RCC 7860 (cell line): ENCODE measurements at regions not wholly inside any gene's neighbourhood (a gene's known extent, or its start where the extent isn't known, plus 50 kb on each side); places are given as distances from the start of the nearest gene placed in this dataset.
"Not testable (repeated sequence)": the region's sequence is repeated elsewhere in the genome, so short reads cannot be mapped to it uniquely, and the experiment has no call there.

Source experiments
- DNase-seq: peaks from one replicate; pipeline ENCODE4 v3.0.0-alpha.2; 2015; ENCODE audit warnings: low spot score
- FAIRE-seq: peaks from 2 replicates; lab custom pipeline; 2012; peaks lifted over from hg19 to GRCh38; lab: Jason Lieb, UNC

DNA sequence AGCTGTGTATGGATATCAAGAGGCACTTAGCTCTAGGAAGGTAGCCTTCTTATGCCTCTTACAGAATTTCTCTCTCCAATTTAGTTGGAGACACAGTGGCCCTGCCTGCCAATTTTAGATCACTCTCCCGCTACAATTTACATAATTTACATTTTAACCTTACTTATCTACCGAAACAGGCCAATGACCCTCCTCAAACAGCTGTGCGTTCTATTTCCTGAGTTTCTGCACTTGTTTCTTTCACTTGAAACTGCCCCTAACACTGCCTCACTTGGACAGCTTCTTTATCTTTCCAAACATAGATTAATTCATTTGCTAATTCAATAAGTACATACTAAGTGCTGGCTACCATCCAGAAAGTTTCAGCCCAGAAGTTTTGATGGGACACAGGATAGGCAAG lies 52.9 kb upstream of the HDDC2 start:
- FAIRE-seq (no peak), DNase-seq (no peak)

DNA sequence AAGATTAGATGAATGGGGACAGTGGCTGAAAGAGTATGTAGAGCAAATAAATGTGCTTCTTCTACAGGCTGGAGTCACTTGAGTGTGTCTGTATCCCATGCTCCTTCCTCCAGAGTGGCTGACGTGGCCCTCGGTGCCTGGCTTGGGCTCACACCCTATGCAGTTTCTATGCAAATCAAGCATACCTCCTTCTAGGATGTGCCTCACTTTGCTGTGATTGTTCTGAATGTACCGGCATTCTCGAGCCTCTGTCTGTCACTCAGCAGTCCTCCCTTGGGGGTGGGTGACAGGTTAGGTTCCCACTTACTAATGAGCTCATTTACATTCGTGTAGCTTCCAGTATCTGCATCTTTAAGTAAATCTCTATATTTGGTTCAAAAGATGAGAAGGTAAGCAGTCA lies 55.1 kb upstream of the HDDC2 start:
- no peak for FAIRE-seq
- DNase-seq, result no peak

DNA sequence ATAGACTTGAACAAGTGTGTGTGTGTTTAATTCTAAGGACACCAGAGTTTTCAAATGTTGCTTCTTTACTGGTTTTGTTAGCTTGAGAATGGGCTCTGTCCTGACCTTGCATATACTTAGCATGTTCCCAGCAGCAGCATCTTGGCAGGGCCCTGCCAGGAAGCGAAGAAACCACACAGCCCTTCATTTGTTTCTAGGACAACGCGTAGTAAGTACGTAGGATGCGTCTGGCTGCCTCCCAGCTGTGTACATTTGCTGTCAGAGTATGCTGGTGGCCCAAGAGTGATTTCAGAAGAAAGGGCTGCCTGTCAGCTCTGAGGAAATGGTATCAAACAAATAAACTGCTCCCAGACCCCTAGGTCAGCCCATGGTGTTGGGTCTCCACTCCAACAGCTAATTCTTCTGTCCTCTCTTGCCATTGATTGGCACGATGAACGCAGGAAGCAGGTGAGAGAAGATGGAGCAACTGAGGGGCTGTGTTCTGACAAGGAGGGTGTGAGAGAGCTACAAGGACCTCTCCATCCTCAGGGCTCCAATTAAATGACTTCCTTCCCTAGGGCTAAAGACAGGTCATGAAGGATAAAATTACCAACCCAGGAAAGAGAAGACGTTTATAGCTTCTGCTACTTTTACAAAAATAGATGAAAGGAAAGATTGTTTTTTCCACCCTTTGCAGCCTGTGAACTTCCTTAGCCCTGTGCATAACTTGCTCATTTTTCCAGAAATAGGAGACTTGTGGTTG lies 55.9 kb upstream of the HDDC2 start:
- FAIRE-seq, result no peak
- DNase-seq, result no peak

DNA sequence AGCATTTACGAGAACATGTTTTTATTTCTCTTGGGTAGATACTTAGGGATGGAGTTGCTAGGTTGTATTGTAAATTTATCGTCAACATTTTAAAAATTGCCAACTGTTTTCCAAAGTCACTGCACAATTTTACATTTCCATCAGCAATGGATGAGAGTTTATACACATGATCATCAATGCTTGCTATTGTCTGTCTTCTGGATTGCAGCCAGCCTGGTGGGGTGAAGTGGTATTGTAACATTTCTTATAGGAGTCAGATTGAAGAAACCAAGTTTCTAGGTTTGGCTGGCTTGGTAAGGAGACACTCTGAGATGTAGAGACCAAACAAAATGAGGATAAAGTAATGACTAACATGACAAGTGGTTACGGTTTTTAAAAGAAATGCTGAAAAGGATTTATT lies 57.1 kb upstream of the HDDC2 start:
- no peak for DNase-seq
- FAIRE-seq, result no peak

DNA sequence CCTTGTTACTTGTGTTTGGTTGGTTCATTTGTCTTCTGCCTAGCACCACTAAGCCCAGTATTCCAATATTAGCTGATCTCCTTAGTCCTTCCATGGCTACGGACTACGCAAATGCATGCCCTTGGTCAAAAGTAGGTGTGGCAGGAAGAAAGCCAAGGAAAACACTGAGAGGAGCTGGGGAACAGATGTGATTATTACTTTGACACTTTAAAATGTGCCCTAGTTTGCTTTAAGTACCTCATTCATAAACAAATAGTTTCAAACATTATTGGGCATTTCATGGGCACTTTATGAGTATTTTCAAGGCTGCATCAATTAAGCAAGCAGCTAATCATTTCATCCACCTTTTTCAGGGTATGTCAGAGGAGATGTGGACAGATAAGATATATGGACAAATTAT lies 60.1 kb upstream of the HDDC2 start:
- no peak for FAIRE-seq
- DNase-seq, result no peak

DNA sequence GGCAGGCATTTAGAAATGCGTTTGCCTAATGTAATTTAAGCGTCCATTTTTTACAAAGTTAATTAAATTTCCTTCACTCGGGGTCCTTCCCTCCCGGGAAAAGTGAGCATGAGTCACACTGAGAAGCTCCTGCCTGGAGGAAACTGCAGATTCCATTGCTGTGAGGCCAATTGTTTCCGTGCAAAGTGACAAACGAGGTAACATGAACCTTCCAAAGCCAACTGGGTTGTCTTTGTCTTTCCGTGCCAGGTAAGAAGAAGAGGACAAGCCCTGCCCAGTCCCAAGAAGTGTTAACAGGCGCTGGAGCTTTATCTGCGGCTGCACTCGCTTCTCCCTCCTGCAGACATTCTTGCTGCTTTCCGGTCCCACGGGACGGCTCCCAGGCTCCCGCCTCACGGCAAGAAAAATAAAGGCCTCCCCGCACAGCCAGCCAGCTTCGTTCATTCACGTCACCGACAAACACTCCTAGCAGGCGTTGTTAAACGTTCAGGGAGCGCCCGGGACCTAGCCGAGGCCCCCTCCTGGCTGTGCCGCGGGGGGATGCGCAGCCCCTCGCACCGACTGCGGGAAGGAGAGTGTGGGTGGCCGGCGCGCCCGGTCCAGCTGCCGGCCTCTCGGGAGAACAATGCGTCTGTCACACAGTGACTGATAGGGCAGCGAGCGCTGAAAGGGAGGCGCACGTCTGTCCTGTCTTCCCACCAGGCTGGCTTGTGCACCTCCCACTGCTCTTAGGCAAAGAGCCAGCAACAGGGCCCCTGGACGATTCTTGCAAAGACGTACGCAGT lies 61.5 kb upstream of the HDDC2 start:
- no peak for FAIRE-seq

DNA sequence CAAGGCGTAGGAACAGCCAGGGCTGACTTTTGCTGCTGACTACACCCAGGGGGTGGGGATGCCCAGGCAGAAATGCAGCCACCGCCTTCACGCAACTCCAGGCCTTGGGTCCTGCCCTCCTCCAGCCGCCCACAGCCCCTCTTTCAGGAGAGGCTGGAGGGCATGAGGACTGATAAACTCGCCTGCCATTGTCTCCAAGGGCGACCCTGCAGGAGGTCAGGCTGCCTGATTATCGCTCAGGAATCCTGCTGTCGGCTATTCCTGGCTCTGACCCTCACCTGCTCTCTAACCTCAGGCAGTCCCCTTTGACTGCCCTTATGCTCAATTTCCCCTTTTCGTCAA lies 62.0 kb upstream of the HDDC2 start:
- FAIRE-seq (no peak), DNase-seq (no peak)

More for the DNA sequence above, 61.5 kb upstream of the HDDC2 start:
- no peak for DNase-seq

DNA sequence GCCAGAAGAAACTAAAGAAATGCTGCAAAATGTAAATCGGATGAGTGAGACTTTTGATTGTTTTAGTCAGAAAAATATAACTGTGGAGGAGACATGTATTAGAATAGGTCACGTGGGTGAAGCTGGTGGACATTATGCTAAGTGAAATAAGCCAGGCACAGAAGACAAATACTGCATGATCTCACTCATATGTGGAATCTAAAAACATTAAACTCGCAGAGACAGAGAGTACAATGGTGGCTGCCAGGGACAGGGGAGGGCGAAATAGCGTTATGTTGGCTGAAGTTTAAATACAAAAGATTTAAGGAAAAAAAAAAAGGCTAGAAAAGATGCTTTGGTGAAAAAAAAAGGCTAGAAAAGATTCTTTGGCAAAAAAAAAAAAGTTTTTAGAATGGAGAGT lies 63.5 kb upstream of the HDDC2 start:
- FAIRE-seq (no peak), DNase-seq (no peak)

DNA sequence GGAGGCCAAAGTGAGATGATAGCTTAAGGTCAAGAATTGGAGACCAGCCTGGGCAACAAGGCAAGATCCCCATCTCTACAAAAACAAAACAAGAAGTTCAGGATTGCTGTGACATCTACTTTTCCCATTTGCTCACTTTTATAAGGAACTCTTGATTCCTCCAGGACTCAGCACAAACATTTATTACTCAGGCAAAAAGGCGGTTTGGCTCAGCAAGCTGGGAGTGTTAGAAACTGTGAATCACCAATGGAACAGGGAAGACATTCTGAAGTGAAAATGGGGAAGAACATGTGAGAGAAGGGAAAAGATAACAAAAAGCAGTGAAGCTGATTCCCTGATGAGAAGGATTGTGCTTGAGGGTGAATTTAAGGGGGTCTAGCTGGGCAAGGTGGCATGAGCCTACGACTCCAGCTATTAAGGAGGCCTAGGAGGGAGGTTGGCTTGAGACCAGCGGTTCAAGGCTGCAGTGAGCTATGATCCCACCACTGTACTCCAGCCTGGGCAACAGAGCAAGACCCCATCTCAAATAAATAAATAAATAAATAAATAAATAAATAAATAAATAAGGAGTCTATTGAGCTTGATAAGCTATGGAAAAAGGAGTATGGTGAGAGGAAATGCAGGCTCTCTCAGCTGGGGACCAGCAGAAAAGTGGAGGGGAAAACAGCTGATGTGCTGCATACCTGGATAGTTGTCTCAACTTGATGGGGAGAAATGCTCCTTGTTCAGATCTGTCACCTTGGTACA lies 65.4 kb upstream of the HDDC2 start:
- DNase-seq, result no peak
- FAIRE-seq, result no peak

DNA sequence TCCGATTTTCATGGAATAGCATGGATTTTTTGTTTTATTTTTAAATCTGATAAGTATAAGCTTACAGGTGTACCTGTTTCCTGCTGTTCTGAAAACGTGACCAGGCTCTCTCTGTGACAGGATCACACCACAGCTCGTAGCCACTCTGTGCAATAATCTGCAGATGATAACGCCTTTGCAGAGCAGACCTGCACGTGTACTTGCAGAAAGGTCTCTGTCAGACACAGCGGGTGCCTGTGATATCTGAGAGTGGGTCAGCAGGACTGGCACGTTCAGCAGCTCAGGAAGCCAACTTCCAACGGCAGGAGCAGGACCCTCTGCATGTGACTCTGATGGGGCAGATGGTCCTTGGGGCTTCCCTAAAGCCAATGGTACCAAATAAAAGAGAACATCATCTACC lies 68.6 kb upstream of the HDDC2 start:
- no peak for DNase-seq
- FAIRE-seq, result no peak

DNA sequence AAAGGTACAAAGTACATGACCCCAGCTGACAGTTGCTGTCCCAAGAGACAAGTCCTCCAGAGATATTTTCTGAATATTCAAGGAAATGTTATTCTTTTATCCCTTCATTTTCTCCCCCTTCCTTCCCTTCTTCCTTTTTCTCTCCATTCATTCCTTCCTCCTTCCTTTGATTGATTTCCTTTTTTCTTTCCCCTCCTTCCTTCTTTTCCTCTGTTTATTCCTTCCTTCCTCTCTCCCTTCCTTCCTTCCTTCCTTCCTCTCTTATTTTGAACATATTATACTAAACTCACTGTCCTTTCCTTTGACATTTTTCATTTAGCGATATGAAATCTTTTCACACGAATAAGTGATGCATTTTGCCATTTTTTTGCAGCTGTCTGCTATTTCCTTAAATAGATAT lies 73.2 kb upstream of the HDDC2 start:
- no peak for FAIRE-seq
- no peak for DNase-seq

DNA sequence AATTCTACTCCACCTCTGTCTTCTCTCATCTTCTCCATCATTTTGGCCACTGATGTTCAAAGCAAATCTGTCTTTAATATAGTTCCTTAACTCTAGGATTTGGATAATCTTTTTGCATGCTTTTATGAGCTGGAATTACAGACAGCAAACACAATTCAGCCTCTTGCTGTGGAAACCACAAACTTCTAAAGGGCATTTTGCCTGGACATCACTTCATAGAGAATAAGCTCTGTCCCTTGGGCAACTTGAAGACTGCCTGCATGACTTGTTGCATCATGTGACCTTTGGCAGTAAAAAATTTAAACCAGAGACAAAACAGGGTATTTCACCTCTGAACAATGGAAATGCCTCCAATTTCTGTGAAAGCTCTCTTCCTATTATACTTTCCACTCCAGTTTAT lies 74.1 kb upstream of the HDDC2 start:
- no peak for DNase-seq
- FAIRE-seq, result no peak

DNA sequence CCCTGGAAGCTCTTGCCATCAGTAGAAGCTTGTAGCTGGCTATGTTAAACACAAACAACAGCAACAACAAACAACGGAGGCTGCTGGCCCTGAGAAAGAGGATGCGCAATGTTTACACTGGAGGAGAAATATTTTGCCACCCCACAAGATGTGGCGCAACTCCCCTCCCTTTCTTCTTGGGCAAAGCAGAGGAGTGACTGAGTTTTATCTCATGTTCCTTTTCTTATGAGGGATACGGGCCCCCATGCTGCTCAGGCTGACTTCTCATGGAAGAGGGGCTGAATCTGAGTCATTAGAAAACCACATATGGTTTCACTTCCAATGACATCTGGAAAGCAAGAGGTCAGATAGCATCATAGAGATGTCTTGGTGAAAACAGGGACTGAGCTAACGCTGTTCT lies 75.9 kb upstream of the HDDC2 start:
- no peak for FAIRE-seq

DNA sequence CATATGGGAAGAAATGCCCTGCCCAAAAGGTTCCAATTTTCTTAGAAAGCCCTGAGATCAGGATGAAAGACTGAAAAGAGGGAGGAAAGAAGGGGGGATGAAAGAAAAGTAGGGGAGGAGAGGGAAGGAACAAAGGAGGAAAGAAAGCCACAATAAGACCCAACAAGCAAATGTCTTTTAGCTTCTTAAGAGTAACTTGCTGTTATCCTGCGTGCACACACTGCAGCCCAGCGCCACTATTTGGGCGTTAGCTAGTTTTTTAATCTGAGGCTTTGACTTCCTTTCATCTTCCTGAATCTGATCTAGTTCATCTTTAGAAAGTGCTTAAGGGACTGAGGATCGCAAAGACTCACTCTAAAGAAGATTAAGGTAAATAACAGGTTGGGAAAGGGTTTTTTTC lies 77.4 kb upstream of the HDDC2 start:
- no peak for DNase-seq
- FAIRE-seq, result no peak

More for the DNA sequence above, 75.9 kb upstream of the HDDC2 start:
- no peak for DNase-seq

DNA sequence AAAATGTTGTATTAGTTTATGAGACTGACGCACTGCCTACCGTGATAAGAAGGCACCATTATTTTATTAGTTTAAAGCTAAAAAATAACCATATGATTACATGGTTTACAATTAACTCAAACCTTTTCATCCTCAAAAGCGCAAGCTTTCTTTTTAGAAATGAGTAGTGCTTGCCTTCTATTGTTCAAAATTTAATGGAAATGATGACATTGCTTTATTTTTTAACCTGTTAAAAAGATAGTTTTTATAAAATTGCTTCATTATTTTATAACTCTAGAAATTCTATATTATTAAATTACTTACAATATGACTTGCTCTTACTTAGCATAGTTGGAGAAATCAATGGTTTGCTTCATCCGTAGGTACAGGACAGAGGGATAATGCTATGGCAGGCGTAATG lies 78.7 kb upstream of the HDDC2 start:
- DNase-seq (no peak), FAIRE-seq (no peak)

DNA sequence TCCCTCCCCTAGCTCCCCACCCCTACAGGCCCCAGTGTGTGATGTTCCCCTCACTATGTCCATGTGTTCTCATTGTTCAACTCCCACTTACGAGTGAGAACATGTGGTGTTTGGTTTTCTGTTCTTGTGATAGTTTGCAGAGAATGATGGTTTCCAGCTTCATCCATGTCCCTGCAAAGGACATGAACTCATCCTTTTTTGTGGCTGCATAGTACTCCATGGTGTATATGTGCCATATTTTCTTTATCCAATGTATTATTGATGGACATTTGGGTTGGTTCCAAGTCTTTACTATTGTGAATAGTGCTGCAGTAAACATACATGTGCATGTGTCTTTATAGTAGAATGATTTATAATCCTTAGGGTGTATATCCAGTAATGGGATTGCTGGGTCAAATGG lies 84.6 kb upstream of the HDDC2 start:
- FAIRE-seq, DNase-seq: not testable (repeated sequence)

DNA sequence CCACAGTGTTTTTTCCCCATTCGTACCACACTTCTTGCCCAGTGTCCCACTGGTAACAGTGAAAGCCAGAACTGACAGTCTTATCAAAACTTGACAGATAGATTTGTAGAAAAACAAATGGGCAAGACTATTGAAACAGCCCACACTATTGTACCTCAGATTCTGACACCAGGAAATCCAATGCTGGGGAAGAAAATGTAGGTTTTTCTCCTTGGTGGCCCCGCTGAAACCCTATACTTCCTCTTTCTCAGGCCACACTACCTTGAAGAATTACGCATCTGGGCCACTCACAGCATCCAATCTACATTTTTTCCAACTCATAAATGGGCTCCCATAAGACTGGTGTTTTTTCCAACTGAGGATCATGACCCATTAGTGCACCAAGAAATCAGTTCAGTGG lies 90.9 kb upstream of the HDDC2 start:
- DNase-seq (no peak), FAIRE-seq (no peak)

DNA sequence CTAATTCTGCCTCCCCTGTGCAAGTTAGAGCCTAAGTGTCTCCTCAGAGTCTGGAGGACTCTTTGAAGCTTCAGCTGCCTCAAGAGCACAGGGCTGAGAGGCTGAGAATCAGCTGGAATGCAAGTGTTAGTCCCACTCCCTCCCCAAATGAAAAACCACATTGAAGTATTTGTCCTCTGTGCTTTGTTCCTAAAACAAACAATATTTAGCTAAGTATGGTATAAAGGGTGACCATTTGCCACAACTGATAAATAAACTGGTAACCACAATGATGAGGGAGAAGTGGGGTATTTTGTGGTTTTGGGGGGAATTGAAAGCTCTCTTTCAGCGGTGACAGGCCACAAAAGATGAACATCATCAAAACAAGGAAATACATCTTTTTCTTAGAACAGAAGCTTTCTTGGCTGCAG lies 91.7 kb upstream of the HDDC2 start:
- DNase-seq (no peak), FAIRE-seq (no peak)

DNA sequence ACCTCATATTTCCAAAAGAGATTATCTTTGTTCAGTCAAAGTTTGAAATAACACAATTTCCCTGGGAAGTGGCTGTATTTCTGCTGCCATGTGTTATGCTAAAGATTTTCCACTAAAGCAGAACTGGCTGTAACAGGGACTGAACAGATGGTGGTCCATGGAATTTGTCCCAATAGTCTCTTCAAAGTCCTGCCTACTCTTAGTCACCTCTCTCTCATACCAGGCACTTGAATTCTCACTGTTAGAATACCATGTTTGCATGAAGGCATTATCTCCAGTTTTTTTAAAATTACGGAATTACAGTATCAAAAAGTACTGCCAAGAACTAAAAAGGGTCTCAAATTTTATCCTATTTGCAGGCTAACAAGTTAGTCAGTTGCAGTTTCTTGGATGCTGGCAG lies 105.0 kb upstream of the HDDC2 start:
- FAIRE-seq, result no peak

DNA sequence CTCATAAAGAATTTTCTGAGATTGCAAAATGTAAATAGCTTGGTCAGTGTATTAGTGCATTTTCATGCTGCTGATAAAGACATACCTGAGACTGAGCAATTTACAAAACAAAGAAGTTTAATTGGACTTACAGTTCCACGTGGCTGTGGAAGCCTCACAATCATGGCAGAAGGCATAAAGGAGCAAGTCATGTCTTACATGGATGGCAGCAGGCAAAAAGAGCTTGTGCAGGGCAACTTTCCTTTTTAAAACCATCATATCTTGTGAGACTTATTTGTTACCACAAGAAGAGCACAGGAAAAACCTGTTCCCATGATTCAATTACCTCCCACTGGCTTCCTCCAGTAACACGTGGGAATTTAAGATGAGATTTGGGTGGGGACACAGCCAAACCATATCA lies 112.7 kb upstream of the HDDC2 start:
- FAIRE-seq, result no peak

More for the DNA sequence above, 105.0 kb upstream of the HDDC2 start:
- DNase-seq, result no peak

DNA sequence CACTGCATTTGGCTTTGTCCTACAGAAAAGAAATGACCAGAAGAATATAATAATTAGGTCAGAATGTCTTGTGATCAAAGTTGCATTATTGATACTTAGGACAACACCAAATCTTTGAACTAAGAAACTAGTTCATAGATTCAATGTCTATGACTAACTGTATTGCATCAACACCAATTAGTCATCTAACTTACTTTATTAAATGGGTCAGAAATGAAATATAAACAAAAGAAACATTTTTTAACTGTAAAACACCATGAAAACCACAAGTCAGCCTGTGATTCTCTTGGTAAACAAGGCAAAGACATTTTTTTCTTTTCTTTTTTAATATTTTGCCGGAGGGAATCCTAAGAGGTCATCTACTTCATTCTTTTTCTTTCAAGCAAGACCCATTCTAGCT lies 114.1 kb upstream of the HDDC2 start:
- DNase-seq (no peak), FAIRE-seq (no peak)

More for the DNA sequence above, 112.7 kb upstream of the HDDC2 start:
- DNase-seq, result no peak

DNA sequence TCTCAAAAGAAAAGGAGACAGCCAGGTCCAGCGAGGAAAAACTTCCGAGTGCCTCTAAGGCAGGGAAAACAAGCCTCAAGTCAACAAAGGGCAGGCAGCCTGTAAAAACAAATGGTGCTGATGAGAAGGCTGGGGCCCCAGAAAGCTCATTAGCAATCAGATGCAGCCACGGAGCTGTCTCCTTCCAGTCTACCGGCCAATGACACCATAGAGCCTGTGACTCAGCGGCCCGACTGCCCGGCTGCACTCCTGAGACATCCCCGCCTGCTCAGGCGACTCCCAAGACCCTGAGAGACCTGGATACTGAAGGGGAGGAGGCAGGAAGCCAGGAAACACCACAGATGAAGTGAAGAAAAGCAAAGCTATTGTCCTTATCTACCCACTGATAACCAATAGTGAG lies 120.1 kb upstream of the HDDC2 start:
- DNase-seq (no peak), FAIRE-seq (no peak)
